ENCODE measurements at regions not wholly inside any gene's neighbourhood (a gene's known extent, or its start where the extent isn't known, plus 50 kb on each side); places are given as distances from the start of the nearest gene placed in this dataset.

GRCh38 chr9:30676651-30677050 lies 1707.8 kb upstream of the ACO1 start:
- TF ChIP-seq POLR2A (IDR thresholded peaks at IDR 0.05), result no peak
- TF ChIP-seq CTCF (IDR thresholded peaks at IDR 0.05), result no peak
- Histone ChIP-seq H3K9me3 (no peaks in the 10 kb centered on the region), H3K36me3 (no peaks in the 10 kb centered on the region), H3K27me3 (no peaks in the 10 kb centered on the region), H3K27ac (no peak overlapping the region), H3K4me3 (replicated peaks in 1 of 3) (no peak overlapping the region), H3K4me1 (no peaks in the 10 kb centered on the region)
- WGBS, 2 donors, result 46 to 66% methylated on average over 1 of the region's 1 CpG
- intact Hi-C loops (cut with DNase I), result no loop called here
- no peak for DNase-seq

- intact Hi-C loops (cut with DNase I), result no loop called here
- no peak for TF ChIP-seq CTCF (IDR thresholded peaks at IDR 0.05)
- no peak for TF ChIP-seq POLR2A (IDR thresholded peaks at IDR 0.05)
- H3K36me3 ChIP-seq, result no peaks in the 10 kb centered on the region
- H3K9me3 ChIP-seq, result no peaks in the 10 kb centered on the region
- H3K27ac ChIP-seq, result no peak overlapping the region
- no peak for DNase-seq
- H3K4me1 ChIP-seq, result no peaks in the 10 kb centered on the region
- H3K27me3 ChIP-seq, result no peaks in the 10 kb centered on the region
- no peak overlapping the region for H3K4me3 ChIP-seq (replicated peaks in 1 of 3)
- 82 to 83% methylated on average over 1 of the region's 1 CpG for WGBS, 2 donors
These were observed 1707.2 kb upstream of the ACO1 start for GRCh38 chr9:30677221-30677620.

GRCh38 chr9:30688801-30689200 lies 1695.6 kb upstream of the ACO1 start:
- TF ChIP-seq CTCF (IDR thresholded peaks at IDR 0.05) (no peak), POLR2A (IDR thresholded peaks at IDR 0.05) (no peak)
- no peak for DNase-seq
- 92% methylated on average over 14 of the region's 14 CpGs for WGBS, 2 donors
- Histone ChIP-seq H3K27ac (no peak overlapping the region), H3K4me3 (replicated peaks in 1 of 3) (no peak overlapping the region), H3K9me3 (no peaks in the 10 kb centered on the region), H3K36me3 (no peaks in the 10 kb centered on the region), H3K4me1 (no peaks in the 10 kb centered on the region), H3K27me3 (no peaks in the 10 kb centered on the region)
- intact Hi-C loops (cut with DNase I), result no loop called here

- no peak for DNase-seq
- H3K4me3 ChIP-seq (replicated peaks in 1 of 3), result no peak overlapping the region
- no peaks in the 10 kb centered on the region for H3K27me3 ChIP-seq
- TF ChIP-seq CTCF (IDR thresholded peaks at IDR 0.05), result no peak
- TF ChIP-seq POLR2A (IDR thresholded peaks at IDR 0.05), result no peak
- WGBS, 2 donors, result 75 to 79% methylated on average over 2 of the region's 2 CpGs
- H3K27ac ChIP-seq, result no peak overlapping the region
- intact Hi-C loops (cut with DNase I), result no loop called here
- no peaks in the 10 kb centered on the region for H3K4me1 ChIP-seq
- H3K36me3 ChIP-seq, result no peaks in the 10 kb centered on the region
- no peaks in the 10 kb centered on the region for H3K9me3 ChIP-seq
These were observed 1686.5 kb upstream of the ACO1 start for GRCh38 chr9:30697958-30698357.

- intact Hi-C loops (cut with DNase I), result no loop called here
- no peaks in the 10 kb centered on the region for H3K9me3 ChIP-seq
These were observed 1672.9 kb upstream of the ACO1 start for GRCh38 chr9:30711591-30711990.

More at GRCh38 chr9:30711591-30711990, 1672.9 kb upstream of the ACO1 start:
- TF ChIP-seq CTCF (IDR thresholded peaks at IDR 0.05) (no peak), POLR2A (IDR thresholded peaks at IDR 0.05) (no peak)
- Histone ChIP-seq H3K27ac (no peak overlapping the region), H3K27me3 (no peaks in the 10 kb centered on the region), H3K4me3 (replicated peaks in 1 of 3) (no peak overlapping the region), H3K4me1 (no peaks in the 10 kb centered on the region), H3K36me3 (no peaks in the 10 kb centered on the region)
- 87 to 94% methylated on average over 1 of the region's 1 CpG for WGBS, 2 donors
- DNase-seq, result no peak

Measured in thyroid gland (tissue), 4 donors.